GM18873 (cell line): ENCODE measurements at regions not wholly inside any gene's neighbourhood (a gene's known extent, or its start where the extent isn't known, plus 50 kb on each side); places are given as distances from the start of the nearest gene placed in this dataset.
"Not testable (repeated sequence)": the region's sequence is repeated elsewhere in the genome, so short reads cannot be mapped to it uniquely, and the experiment has no call there.

ENCODE experiments used
- ATAC-seq: cut with Tn5 transposase; IDR thresholded peaks from one replicate; pipeline ENCODE4 v1.9.1; 2021; ENCODE audit warnings: mild to moderate bottlenecking, moderate library complexity, moderate number of reproducible peaks; ENCODE audit not compliant: unreplicated experiment, low FRiP score

GRCh38 chr2:168300460-168300859 is 53.1 kb upstream of the STK39 start:
- ATAC-seq = no peak

GRCh38 chr2:168304024-168304681 is 56.8 kb upstream of the STK39 start:
- ATAC-seq = no peak

- no peak for ATAC-seq
Measured at GRCh38 chr2:168307379-168307778, 60.0 kb upstream of the STK39 start.

GRCh38 chr2:168310580-168310979 is 63.2 kb upstream of the STK39 start:
- ATAC-seq = no peak

- ATAC-seq = no peak
Measured at GRCh38 chr2:168311261-168311910, 64.0 kb upstream of the STK39 start.

- ATAC-seq = no peak
Measured at GRCh38 chr2:168312036-168312822, 64.8 kb upstream of the STK39 start.

GRCh38 chr2:168314236-168314635 is 66.8 kb upstream of the STK39 start:
- ATAC-seq = no peak

- no peak for ATAC-seq
Measured at GRCh38 chr2:168315331-168316072, 68.1 kb upstream of the STK39 start.

GRCh38 chr2:168316073-168316440 is 68.7 kb upstream of the STK39 start:
- ATAC-seq = no peak

- ATAC-seq = no peak
Measured at GRCh38 chr2:168317282-168317681, 69.9 kb upstream of the STK39 start.

GRCh38 chr2:168320267-168320666 is 72.9 kb upstream of the STK39 start:
- no peak for ATAC-seq

GRCh38 chr2:168322325-168323007 is 75.1 kb upstream of the STK39 start:
- no peak for ATAC-seq

GRCh38 chr2:168323529-168324021 is 76.2 kb upstream of the STK39 start:
- no peak for ATAC-seq

- no peak for ATAC-seq
Measured at GRCh38 chr2:168326572-168326971, 79.2 kb upstream of the STK39 start.

GRCh38 chr2:168327328-168327727 is 79.9 kb upstream of the STK39 start:
- no peak for ATAC-seq

GRCh38 chr2:168328421-168328820 is 81.0 kb upstream of the STK39 start:
- ATAC-seq = no peak

- ATAC-seq = no peak
Measured at GRCh38 chr2:168330624-168331423, 83.4 kb upstream of the STK39 start.

GRCh38 chr2:168335254-168335653 is 87.9 kb upstream of the STK39 start:
- not testable (repeated sequence) for ATAC-seq

- no peak for ATAC-seq
Measured at GRCh38 chr2:168336786-168337388, 89.5 kb upstream of the STK39 start.
